ENCODE measurements at regions not wholly inside any gene's neighbourhood (a gene's known extent, or its start where the extent isn't known, plus 50 kb on each side); places are given as distances from the start of the nearest gene placed in this dataset.

DNA sequence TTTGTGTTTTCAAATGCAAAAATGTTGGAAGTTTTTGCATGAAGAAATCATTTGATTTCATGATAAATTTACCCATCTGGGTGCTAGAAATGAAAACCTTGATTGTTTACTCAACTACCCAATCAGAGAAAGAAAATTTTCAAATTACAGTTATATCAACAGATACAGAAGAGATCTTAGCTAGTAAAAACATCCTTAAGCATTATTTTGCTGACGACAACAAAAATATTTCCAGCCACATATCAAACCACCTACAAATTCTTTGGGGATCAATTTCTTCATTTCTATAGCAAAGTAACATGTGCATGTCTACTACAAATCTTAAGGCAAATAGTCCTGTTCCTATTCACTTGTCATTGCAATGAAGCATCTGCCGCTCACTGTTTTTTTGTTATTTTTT is 530.3 kb downstream of the ZIC1 start:
- TF ChIP-seq, protein P1, sequence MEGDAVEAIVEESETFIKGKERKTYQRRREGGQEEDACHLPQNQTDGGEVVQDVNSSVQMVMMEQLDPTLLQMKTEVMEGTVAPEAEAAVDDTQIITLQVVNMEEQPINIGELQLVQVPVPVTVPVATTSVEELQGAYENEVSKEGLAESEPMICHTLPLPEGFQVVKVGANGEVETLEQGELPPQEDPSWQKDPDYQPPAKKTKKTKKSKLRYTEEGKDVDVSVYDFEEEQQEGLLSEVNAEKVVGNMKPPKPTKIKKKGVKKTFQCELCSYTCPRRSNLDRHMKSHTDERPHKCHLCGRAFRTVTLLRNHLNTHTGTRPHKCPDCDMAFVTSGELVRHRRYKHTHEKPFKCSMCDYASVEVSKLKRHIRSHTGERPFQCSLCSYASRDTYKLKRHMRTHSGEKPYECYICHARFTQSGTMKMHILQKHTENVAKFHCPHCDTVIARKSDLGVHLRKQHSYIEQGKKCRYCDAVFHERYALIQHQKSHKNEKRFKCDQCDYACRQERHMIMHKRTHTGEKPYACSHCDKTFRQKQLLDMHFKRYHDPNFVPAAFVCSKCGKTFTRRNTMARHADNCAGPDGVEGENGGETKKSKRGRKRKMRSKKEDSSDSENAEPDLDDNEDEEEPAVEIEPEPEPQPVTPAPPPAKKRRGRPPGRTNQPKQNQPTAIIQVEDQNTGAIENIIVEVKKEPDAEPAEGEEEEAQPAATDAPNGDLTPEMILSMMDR (IDR thresholded peaks at IDR 0.05 in 4 of 5, conservative IDR thresholded peaks at IDR 0.05 in 1 of 5) = no peak
- no peak for TF ChIP-seq POLR2A (IDR thresholded peaks at IDR 0.05)
